ENCODE measurements at regions not wholly inside any gene's neighbourhood (a gene's known extent, or its start where the extent isn't known, plus 50 kb on each side); places are given as distances from the start of the nearest gene placed in this dataset.
"Not testable (repeated sequence)": the region's sequence is repeated elsewhere in the genome, so short reads cannot be mapped to it uniquely, and the experiment has no call there.

- DNase-seq, result peak; percentile 0 to 26 (median 16)
Observed at GRCh38 chrX:51148848-51149247, 183.8 kb upstream of the NUDT10 start.

GRCh38 chrX:51151734-51152133, 180.9 kb upstream of the NUDT10 start:
- DNase-seq, result no peak

DNA sequence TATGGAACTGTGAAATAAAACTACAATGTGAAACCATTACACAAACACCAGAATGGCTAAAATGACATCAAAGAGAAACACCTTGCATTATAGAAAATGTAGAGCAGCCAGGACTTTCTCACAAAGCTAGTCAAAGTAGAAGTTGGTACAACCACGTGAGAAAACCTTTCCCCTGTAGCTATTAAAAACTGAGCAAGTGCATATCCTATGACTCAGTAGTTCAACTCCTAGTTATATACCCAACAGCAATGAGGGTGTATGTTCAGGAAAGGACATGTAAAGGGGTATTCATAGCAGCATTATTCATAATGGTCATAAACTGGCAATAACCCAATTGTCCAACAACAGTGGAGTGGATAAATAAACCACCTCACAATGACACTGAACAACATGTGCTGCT, 177.5 kb upstream of the NUDT10 start:
- DNase-seq, result no peak

GRCh38 chrX:51155566-51155965, 177.1 kb upstream of the NUDT10 start:
- no peak for DNase-seq

DNA sequence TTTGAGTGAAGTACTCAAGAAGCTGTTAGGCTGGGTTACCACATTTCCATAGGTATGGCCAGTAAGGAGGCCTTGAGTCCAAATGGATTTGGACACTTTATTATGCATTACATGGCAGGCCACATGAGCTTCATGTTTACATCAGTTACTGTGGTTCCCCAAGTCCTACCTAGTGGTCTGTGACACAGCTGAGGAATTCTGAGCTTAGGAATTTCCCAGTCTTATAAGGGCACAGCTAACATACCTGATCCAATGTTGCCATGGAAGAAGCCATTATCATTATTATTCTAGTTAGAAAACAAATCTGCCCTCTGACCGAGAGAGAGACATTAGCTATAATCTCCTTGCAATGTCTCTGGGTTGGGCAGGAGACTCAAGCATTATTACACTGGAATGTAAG, 174.4 kb upstream of the NUDT10 start:
- no peak for DNase-seq

GRCh38 chrX:51159378-51159777, 173.2 kb upstream of the NUDT10 start:
- DNase-seq, result not testable (repeated sequence)

DNA sequence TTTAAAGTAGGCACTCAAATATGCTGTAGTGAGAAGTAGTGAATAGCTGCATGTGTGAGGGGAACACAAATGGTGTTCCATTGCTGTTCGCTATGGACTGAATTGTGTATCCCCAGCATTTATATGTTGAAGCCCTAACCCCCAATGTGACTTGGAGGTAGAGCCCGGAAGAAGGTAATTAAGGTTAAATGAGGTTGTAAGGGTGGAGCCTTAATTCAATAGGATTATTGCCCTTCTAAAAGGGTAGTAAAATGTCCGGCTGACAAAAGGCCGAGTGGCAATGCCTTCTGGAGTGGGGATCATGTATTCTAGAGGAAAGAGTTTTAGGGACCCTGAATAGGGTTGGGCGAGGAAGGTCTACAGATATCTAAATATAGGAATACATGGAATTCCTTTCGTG, 168.9 kb upstream of the NUDT10 start:
- no peak for DNase-seq

GRCh38 chrX:51178356-51178900, 154.2 kb upstream of the NUDT10 start:
- not testable (repeated sequence) for DNase-seq

DNA sequence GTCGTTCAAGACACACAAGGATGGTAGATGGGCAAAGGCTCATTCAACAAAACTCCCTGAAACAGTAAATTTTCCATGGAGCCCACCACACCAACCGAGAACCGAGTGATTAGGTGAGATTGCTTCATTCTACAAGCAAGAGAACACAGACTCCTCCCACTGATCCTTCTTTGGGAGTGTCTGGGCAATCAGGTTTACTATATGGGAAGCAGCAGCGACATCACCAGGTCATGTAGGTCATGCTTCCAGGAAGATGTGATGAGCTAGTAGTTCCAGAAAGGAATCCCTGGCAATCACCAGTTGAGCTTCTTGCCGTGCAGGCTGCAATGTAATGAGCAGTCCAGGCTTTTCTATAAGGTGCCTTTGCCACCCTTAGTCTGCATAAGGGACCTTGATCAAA, 152.8 kb upstream of the NUDT10 start:
- not testable (repeated sequence) for DNase-seq

GRCh38 chrX:51182545-51182944, 150.1 kb upstream of the NUDT10 start:
- no peak for DNase-seq

DNA sequence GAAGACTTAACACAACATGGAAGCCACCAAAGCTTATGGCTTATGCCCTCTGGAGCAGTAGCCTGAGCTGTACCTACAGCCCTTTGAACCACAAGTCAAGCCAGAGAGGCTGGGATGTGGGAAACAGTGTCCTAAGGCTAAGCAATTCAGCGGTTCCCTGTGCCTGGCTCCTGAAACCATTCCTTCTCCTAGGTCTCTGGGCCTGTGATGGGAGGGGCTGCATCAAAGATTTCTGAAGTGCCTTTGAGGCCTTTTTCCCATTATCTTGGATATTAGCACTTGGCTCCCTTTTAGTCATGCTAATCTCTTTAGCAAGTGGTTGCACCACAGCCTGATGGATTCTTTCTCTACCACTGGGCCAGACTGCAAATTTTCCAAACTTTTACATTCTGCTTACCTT, 140.5 kb upstream of the NUDT10 start:
- DNase-seq, result no peak

- DNase-seq, result no peak
Observed at GRCh38 chrX:51215266-51215665, 117.4 kb upstream of the NUDT10 start.

GRCh38 chrX:51215856-51216255, 116.8 kb upstream of the NUDT10 start:
- DNase-seq, result no peak

DNA sequence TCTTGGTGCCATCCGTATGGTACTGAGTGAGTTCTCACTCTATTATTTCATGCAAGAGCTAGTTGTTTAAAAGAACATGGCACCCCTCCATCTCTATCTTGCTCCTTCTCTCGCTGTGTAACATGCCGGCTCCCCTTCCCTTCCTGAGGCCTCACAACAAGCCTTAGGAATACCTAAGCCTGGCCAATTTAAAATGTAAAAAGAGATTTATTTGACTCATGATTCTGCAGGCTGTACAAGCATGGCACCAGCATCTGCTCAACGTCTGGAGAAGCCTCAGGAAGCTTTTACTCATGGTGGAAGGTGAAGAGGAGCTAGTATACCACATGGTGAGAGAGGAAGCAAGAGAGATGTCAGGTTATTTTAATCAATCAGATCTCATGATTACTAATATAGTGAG, 90.4 kb upstream of the NUDT10 start:
- no peak for DNase-seq

- no peak for DNase-seq
Observed at GRCh38 chrX:51257490-51257889, 75.1 kb upstream of the NUDT10 start.

- not testable (repeated sequence) for DNase-seq
Observed at GRCh38 chrX:51262271-51262670, 70.4 kb upstream of the NUDT10 start.

DNA sequence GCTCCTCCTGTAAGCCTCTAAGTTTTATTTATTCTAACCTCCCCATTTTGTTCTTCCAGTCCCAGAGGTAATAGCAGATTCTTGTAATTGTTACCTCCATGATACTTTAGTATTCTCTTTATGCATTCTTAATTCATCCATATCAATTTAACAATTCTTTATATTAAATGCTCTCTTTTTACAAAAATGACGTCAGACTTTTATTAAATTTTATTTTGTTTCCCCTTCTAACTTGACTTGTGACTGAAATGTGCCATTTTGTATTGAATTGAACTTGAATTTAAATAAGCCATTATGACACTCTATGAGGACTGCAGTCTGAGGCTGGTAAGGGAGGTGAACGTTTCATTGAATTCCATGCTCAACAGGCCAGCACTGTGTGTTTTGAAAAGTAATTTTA, 60.0 kb upstream of the NUDT10 start:
- no peak for DNase-seq

- no peak for DNase-seq
Observed at GRCh38 chrX:51281758-51282318, 50.8 kb upstream of the NUDT10 start.

Data from muscle of back (tissue), 3 donors.